Left renal cortex interstitium (tissue), 4 donors: ENCODE measurements at regions not wholly inside any gene's neighbourhood (a gene's known extent, or its start where the extent isn't known, plus 50 kb on each side); places are given as distances from the start of the nearest gene placed in this dataset.
A peak's percentile ranks its signal among the peaks of the same experiment; 100 is the strongest.
"Not testable (repeated sequence)": the region's sequence is repeated elsewhere in the genome, so short reads cannot be mapped to it uniquely, and the experiment has no call there.

Experiments
- DNase-seq, 4 donors: peaks; one replicate each; pipeline ENCODE4 v3.0.0-alpha.2; 2013; ENCODE audit warnings: low read depth in 4 of 4, low spot score in 2 of 4, missing footprints in 1 of 4

DNA sequence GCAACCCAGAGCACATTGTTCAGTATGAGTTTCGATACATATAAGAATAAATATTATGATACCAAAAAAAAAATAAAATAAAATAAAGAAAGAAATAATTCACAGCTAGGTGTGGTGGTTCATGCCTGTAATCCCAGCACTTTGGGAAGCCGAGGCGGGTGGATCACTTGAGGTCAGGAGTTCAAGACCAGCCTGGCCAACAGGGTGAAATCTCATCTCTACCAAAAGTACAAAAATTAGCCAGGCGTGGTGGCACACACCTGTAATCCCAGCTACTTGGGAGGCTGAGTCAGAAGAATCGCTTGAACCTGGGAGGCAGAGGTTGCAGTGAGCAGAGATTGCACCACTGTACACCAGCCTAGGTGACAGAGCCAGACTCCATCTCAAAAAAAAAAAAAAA, 258.9 kb downstream of the MYCN start:
- not testable (repeated sequence) for DNase-seq

DNA sequence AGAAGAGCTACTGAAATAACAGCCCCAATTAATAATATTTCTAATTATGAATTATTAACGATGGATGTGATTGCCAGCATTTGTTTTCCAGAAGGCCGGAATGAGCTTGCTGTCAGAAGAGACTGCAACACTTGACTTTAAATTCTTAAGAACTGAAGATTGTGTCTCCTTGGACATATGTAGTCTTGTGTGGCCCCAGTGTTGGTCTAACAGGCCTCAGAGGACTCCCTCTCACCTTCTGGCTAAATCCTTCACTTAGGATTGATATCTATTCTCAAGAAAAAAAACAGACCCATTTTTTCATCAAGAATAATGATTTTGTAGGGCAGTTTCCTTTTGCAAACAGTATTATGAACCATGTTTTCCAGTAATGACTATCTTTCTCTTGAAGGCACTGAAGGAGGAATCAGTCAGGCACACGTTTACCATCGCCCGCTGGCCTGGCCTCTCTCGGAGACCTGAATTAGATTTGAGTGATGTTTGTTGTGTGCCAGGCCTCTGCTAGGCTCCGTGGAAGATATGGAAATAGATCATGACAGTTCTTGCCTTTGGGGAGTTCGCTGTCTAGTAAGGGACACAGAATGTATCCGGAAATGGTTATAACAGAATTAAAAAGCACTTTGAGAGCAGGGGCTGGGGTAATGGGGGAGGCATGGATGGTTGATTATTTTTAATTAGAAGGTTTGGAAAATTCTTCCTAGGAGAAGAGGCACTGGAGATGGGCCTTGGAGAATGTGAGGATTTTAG, 258.0 kb downstream of the MYCN start:
- no peak for DNase-seq

DNA sequence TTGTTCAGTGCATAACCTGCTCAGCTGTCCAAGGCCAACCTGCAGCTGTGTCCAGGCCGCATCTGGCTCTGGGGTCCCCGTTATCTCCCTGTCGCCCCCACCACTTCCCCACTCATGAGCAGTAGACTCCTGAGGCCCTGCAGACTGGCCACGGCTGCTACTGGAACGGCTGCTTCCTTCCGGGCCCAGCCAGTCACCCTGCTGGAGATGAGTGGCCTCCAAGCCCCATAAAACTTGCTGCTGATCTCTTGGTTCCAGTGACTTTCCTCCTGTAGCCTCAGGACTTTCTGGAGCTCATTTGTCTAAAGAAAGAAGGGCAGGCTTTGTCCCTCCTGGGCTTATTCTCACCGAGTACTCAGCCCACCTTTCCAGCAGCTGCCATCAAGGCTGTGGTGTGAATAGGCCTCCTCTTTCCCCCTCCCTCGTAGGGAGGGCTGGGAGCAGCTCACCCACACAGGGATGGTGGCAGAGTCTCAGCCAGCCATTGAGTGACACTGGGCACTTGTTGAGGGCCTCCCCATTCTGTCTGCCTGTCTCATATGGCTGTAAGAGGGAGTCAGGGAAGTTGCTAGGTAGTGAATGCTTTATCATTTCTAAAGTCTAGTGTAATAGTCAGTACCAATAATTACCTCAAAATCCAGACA, 257.3 kb downstream of the MYCN start:
- no peak for DNase-seq

DNA sequence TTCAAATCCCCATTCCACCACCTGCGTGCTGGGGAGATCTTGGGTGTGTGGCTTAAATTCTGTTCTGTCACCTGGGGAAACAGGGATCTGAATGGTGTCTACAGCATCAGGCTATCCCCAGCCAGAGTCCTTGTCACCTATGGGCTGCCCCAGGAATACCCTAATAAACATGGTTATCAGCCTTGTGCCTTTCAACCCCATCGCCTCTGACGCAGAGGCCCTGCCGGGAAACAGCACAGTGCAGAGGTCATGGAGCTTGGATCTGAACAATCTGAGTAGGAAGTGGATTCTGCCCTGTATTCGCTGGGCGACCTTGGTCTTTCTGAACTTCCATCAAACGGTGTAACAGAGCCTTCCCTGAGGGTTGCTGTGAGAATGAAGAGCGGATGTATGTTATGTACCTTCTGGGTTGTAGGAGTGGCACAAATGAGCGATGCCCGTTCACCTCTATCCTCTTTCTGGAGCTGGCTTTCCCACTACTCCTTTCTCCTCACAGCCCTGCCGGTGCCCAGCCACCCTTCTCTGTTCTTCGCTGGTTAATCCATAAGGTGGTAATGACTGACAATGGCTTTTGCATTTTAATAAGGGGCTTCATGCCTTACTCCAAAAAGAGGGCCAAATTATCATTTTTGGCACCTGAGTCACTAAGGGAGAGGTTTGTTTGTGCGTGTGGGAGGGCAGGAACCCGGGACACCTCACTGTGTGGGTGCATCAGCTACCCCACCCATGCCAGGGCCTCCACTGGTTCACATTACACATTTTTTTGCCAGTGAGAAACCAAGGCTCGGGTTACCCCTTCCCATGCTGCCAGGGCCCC, 256.5 kb downstream of the MYCN start:
- no peak for DNase-seq

DNA sequence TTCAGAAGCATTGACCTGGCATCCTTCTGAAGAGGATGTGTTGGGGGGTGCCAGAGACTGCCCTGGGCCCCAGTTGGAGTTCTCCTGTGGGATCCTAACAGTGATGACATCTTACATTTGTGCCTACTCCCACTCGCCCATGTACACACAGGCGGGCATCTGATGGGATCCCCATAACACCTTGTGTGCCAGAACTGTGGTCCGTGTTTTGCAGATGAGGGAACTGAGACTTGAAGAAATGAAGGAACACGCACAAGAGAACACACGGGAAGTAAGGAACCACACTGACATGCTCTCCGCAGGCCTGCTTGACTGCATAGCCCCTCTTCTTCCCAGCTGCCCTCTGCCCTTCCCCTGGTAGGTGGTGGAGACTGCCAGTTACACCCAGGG, 255.3 kb downstream of the MYCN start:
- DNase-seq, result no peak

DNA sequence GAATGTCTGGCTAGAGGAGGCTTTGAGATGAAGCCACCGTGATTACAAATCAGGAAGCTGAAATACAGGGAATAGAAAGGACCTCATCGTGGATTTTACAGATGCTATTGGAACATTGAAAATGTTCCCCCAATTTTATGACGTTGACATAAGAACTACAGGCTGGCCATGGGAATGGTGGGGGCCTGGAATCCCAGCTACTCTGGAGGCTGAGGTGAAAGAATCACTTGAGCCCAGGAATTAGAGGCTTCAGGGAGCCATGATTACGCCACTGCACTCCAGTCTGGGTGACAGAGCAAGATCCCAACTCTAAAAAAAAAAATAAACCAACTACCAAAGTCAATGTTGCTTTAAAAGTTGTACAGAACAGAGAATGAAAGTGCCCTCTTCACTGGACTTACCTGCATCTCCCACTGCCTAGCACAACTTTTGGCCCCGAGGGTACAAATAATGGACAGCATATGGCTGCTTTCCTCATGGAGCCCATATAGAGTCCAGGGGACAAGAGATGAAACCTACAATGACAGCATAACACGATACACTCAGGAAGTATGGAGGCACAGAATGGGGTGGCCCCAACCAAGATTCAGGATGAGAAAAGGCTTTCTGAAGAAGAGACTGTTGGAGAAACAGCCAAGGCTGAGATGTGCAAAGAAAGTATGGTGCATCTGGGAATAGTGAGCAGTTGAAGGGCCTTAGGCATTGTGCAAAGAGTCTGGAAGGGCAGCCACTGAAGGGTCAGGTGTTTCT, 254.8 kb downstream of the MYCN start:
- no peak for DNase-seq

DNA sequence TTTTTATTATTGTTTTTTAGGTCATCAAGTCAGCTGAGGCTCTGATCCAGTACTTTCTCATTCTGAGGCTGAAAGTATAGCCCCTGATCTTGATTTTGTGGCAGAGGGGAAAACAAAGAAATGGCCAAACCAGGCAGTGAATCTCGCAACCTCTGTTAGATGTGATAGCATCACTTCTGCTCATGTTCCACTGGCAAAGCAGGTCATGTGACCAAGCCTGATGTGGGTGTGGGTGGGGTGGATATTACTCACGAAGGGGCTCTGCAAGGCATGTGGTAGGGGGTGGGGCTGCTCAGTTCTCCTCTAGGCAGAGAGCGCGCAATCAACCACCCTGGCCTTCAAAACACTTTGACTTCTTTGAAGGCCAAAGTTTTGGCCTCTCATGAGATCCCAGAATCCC, 254.2 kb downstream of the MYCN start:
- no peak for DNase-seq

DNA sequence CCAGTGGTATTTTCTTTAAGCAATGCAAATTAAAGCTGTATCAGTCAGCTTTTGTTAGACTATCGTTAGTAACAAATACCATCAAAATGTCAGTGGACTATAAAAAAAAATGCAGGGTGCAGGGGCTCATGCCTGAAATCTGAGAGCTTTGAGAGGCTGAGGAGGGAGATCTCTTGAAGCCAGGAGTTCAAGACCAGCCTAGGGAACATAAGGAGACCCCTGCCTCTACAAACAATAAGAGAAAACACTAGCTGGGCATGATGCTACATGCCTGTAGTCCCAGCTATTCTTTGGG, 253.7 kb downstream of the MYCN start:
- no peak for DNase-seq

DNA sequence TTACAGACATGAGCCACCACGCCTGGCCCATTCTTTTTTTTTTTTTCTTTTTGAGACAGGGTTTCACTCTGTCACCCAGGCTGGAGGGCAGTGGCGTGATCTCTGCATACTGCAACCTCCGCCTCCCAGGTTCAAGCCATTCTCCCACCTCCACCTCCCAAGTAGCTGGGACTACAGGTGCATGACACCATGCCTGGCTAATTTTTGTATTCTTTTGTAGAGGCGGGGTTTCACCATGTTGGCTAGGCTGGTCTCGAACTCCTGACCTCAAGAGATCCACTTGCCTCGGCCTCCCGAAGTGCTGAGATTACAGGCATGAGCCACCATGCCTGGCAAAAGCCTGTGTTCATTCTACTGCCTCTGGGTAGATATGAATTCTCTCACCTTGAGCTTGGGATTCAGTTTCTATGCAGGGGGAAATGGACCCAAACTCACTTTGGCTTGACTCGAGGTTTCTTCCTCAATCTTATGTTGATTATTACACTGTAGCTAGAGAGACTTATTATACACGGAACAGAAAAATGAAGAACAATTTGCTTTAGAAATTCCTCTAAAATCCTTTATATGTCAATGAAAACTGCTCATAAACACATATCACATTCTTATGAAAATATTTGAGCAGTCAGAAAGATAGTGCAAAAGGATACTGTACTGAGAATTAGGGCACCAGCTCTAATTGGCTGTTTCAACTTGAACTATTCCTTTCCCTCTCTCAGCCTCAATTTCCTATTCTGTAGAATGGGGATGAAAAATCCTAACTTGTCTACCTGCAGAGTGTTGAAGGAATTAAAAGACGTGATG, 252.3 kb downstream of the MYCN start:
- DNase-seq, result no peak

DNA sequence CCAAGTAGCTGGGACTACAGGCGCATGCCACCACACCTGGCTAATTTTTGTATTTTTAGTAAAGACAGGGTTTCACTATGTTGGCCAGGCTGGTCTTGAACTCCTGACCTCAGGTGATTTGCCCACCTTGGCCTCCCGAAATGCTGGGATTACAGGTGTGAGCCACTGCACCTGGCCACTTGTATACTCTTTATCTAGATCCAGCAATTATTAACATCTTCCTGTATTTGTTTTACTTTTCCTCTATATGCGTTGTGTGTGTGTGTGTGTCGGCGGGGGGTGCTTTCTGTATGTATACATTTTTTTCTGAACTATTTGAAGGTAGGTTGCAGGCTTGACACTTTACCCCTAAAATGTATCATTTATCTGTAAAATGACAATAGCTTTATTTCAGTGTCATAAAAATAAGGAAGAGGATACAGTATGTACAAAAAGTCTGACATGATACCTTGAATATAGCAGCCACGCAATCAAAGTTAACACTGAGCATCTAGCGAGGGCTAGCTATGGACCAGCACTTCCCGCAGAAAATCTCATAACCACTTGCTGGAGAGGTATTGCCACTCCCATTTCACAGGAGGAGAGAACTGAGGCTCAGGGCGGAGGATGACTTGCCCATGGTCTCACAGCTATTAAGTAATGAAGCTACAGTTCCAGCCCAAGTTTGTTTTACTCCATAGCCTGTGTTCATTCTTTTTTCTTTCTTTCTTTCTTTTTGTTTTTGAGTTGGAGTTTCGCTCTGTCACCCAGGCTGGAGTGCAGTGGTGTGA, 251.3 kb downstream of the MYCN start:
- DNase-seq, result no peak

DNA sequence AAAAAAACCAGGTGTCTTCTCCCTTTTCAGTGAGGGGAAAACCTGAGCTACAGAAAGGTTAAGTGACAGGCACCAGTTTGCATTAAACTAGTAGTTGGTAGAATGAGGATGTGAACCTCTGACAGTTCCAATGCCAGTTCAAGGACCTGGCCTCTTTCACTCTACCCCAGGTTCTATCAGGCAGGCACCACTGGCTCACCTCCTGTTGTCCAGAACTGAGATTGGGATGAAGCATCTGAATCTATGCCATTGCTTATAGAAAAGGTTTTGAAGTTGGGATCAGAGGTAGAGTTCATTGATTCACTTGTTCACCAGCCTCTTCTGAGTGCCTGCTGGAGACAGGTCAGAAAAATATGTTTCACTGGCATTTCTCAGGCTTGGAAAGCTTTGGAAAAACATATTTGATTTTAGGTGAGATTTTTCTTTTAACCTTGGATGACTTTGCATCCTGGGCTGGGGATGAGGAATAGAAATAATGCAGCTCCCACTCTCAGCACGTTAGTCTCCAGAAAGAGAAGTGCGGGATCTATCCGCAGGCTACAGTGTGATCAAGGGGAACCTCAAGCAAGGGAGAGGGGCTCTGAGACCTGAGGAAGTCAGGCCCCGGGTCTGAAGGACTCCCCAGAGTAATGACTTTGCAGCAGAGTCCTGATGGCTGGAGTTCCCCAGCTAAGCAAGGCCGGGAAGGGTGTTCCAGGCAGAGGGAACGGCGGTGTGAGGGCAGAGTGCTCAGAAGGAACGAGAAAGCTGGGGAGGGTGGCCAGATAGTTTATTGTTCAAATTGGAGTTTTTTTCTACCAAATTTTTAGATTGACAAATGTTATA, 250.3 kb downstream of the MYCN start:
- DNase-seq, result no peak

DNA sequence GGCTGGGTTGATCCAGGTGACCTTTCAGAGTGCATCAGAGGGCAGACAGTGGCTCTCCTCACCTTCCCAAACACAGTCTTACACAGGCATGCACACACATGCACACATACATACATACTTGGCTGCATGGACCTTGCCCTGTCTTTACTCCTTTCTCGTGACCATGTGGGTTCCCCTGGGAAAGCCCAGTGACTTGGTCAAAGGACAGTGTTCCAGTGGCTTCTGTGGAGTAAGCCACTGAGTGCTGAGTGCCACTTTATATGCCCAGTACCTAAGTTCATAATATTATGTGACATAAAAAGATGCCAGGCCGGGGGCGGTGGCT, 249.4 kb downstream of the MYCN start:
- peak in 1 of 4 donors; percentile 29 for DNase-seq

DNA sequence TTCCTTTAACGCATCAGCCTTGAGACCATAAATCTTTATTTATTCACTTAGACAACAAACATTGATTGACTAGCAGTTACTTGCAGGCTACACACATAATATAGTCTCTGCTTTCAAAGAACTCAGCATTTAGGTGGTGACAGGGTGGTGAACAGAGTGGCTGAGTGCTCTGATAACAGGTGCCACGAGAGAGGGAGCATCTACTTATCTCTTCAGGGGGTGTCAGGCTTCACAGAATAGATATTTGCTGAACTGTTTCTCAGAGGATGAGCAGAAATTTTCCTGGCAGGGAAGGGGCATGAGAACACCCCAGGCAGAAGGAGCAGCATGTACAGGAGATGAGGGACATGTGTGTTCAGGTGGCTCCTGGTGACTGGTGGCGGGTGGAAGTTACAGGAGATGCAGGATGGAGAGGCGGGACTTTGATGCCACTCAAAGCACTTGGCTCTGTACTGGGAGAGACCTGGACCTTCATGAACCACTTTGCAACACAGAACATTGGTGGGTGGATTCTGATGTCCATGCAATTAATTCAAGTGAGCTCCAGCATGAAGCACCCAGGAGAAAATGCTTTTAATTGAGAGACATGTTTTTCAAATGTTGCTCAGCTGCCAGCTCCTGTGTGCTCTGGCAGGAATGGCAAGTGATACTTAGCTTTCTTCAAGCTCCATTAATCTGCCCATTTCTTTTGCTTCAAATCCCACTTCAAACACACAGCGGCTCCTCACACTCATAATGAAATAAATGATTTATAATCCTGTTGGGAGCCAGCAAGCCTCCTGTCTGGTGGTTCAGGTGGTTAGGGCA, 248.9 kb downstream of the MYCN start:
- peak; percentile 42 to 68 (median 56) for DNase-seq

GRCh38 chr2:16188261-16188890, 248.0 kb downstream of the MYCN start:
- no peak for DNase-seq

- peak in 1 of 4 donors; percentile 24 for DNase-seq
These were observed 247.1 kb downstream of the MYCN start for GRCh38 chr2:16187482-16187817.

DNA sequence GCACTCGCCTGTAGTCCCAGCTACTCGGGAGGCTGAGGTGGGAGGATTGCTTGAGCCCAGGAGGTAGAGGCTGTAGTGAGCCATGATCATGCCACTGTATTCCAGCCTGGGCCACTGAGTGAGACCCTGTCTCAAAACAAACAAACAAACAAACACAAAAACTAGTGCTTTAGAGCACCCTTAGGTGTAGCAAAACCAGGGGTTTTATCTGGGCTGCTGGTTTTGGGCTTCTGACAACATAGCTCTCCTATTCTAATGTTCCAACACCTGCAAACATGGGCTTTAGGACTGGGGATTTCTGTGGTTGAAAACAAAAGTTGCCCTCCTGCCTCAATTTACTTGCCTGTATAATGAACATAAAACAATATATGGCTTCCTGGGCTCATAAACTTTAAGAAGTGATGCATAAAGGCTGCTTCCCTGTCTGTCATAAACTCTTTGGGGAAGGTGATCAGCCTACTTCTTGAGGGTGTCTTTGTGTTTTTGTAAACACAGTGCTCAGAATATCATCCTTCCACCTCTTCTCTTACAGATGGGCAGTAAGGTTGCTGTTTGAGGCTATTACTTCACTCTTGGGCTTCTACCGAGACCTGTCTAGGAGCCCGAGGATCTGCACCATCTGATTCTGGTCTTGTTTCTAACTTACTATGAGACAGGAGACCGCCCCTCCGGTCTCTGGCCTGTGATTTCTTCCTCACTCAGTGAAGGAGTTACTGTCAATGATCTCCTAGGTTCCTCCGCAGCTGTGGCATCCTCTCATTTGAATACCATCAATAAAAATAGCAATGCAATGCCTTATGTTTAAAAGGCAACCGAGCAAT, 246.5 kb downstream of the MYCN start:
- DNase-seq, result no peak

DNA sequence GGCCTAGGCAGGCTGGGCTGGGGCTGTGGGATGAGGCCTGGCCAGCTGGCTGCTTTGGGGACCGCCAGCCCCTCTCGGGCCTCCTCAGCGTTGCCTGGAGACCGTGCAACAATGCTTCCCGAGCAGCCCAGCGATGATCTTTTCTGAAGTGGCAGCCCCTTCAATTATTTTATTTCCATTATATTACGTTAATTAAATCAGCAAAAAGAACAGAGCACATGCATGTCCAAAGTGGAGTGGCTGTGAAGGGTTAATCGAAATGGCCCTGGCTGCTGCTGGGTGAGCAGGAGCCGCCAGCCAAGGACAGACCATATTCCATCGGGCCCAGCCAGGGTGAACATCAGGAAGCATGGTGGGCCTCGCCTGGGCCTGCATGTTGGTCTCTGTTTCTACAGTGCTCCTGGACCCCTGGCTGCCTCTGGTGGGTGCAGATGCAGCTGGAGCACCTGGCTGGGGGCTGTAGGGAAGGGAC, 245.5 kb downstream of the MYCN start:
- DNase-seq, result no peak
